ENCODE measurements at regions not wholly inside any gene's neighbourhood (a gene's known extent, or its start where the extent isn't known, plus 50 kb on each side); places are given as distances from the start of the nearest gene placed in this dataset.

DNA sequence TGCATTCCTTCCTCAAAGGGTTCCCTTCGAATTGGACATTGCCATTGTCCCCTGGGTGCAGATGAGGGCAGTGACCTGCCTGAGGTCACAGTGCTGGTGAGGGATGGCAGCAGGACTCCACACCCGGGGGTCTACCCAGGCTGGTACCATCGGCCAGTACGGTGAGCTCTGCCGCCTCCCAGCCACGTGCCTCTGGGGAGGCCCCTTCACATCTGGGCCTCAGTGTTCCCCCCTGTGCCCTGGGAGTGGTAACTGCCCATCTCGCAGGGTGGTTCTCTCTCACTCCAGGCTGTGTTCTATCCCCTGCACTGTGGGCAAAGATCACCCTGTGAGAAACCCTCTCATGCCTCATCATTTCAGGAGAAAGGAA lies 99.4 kb upstream of the IQSEC1 start:
- no peaks in the 10 kb centered on the region for H3K4me1 ChIP-seq
- no peak overlapping the region for H3K27ac ChIP-seq
- intact Hi-C loops (cut with DNase I) = no loop called here
- TF ChIP-seq, protein P1, sequence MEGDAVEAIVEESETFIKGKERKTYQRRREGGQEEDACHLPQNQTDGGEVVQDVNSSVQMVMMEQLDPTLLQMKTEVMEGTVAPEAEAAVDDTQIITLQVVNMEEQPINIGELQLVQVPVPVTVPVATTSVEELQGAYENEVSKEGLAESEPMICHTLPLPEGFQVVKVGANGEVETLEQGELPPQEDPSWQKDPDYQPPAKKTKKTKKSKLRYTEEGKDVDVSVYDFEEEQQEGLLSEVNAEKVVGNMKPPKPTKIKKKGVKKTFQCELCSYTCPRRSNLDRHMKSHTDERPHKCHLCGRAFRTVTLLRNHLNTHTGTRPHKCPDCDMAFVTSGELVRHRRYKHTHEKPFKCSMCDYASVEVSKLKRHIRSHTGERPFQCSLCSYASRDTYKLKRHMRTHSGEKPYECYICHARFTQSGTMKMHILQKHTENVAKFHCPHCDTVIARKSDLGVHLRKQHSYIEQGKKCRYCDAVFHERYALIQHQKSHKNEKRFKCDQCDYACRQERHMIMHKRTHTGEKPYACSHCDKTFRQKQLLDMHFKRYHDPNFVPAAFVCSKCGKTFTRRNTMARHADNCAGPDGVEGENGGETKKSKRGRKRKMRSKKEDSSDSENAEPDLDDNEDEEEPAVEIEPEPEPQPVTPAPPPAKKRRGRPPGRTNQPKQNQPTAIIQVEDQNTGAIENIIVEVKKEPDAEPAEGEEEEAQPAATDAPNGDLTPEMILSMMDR (IDR thresholded peaks at IDR 0.05) = no peak
- peak in 1 of 4 donors; percentile 45 for DNase-seq
- H3K4me3 ChIP-seq = no peak overlapping the region
- no peak for ATAC-seq
- H3K9me3 ChIP-seq = peaks cover 0 to under 1% of the 10 kb centered on the region in 2 donors
- H3K36me3 ChIP-seq = no peaks in the 10 kb centered on the region
- no peaks in the 10 kb centered on the region for H3K27me3 ChIP-seq

GRCh38 chr3:13171704-13172643 lies 98.7 kb upstream of the IQSEC1 start:
- Histone ChIP-seq H3K27ac (no peak overlapping the region), H3K9me3 (no peaks in the 10 kb centered on the region), H3K4me3 (no peak overlapping the region), H3K27me3 (no peaks in the 10 kb centered on the region), H3K36me3 (no peaks in the 10 kb centered on the region), H3K4me1 (no peaks in the 10 kb centered on the region)
- DNase-seq (peak in 1 of 4 donors; percentile 24), ATAC-seq (no peak)
- intact Hi-C loops (cut with DNase I) = no loop called here
- TF ChIP-seq, protein P1 (IDR thresholded peaks at IDR 0.05) = no peak

- Histone ChIP-seq H3K27me3 (no peaks in the 10 kb centered on the region), H3K4me1 (no peaks in the 10 kb centered on the region), H3K27ac (no peak overlapping the region), H3K9me3 (no peaks in the 10 kb centered on the region), H3K36me3 (no peaks in the 10 kb centered on the region), H3K4me3 (no peak overlapping the region)
- ATAC-seq (no peak), DNase-seq (peak in 1 of 4 donors; percentile 20)
- intact Hi-C loops (cut with DNase I) = no loop called here
- TF ChIP-seq, protein P1 (IDR thresholded peaks at IDR 0.05) = no peak
Measured at GRCh38 chr3:13170317-13170716, 97.1 kb upstream of the IQSEC1 start.

DNA sequence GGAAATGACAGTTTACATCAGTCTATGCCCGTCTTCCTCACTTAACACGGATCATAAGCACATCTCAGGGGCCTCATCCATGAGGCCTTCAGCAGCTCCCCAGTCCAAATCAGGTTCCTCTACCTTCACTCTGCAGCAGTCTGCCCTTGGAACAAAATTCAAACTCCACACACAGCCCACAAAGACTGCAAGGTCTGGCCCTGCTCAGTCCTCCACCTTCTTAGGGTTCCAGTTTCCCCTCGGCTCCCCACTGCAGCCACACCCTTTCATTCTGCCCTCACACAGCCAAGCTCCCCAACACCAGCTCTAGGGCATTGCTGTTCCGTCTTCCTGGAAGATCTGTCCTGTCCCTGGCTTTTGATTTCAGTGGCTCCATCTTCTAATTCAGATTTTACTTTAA lies 95.2 kb upstream of the IQSEC1 start:
- DNase-seq (no peak), ATAC-seq (no peak)
- no peak overlapping the region for H3K27ac ChIP-seq
- no peaks in the 10 kb centered on the region for H3K9me3 ChIP-seq
- H3K4me3 ChIP-seq = no peak overlapping the region
- H3K4me1 ChIP-seq = no peaks in the 10 kb centered on the region
- intact Hi-C loops (cut with DNase I) = no loop called here
- no peaks in the 10 kb centered on the region for H3K36me3 ChIP-seq
- TF ChIP-seq, protein P1 (IDR thresholded peaks at IDR 0.05) = no peak
- no peaks in the 10 kb centered on the region for H3K27me3 ChIP-seq

GRCh38 chr3:13167829-13168228 lies 94.6 kb upstream of the IQSEC1 start:
- TF ChIP-seq, protein P1 (IDR thresholded peaks at IDR 0.05) = no peak
- H3K27me3 ChIP-seq = no peaks in the 10 kb centered on the region
- DNase-seq (no peak), ATAC-seq (no peak)
- no peak overlapping the region for H3K27ac ChIP-seq
- no peak overlapping the region for H3K4me3 ChIP-seq
- no peaks in the 10 kb centered on the region for H3K36me3 ChIP-seq
- intact Hi-C loops (cut with DNase I) = no loop called here
- H3K9me3 ChIP-seq = no peaks in the 10 kb centered on the region
- H3K4me1 ChIP-seq = no peaks in the 10 kb centered on the region
